Pons (tissue), 1 donor: ENCODE measurements at regions not wholly inside any gene's neighbourhood (a gene's known extent, or its start where the extent isn't known, plus 50 kb on each side); places are given as distances from the start of the nearest gene placed in this dataset.
"Not testable (repeated sequence)": the region's sequence is repeated elsewhere in the genome, so short reads cannot be mapped to it uniquely, and the experiment has no call there.

Experiments
- DNase-seq: peaks from one replicate; pipeline ENCODE4 v3.0.0-alpha.2; 2016; ENCODE audit warnings: low spot score

- no peak for DNase-seq
Measured at GRCh38 chr1:187718527-187718926, 889.8 kb downstream of the PLA2G4A start.

GRCh38 chr1:187721216-187721615 lies 892.5 kb downstream of the PLA2G4A start:
- DNase-seq = no peak

- no peak for DNase-seq
Measured at GRCh38 chr1:187725216-187725615, 896.5 kb downstream of the PLA2G4A start.

- DNase-seq = no peak
Measured at GRCh38 chr1:187733232-187733631, 904.5 kb downstream of the PLA2G4A start.

- no peak for DNase-seq
Measured at GRCh38 chr1:187734427-187734826, 905.7 kb downstream of the PLA2G4A start.

- DNase-seq = no peak
Measured at GRCh38 chr1:187744665-187745064, 915.9 kb downstream of the PLA2G4A start.

- no peak for DNase-seq
Measured at GRCh38 chr1:187755536-187755935, 926.8 kb downstream of the PLA2G4A start.

- not testable (repeated sequence) for DNase-seq
Measured at GRCh38 chr1:187756684-187757083, 927.9 kb downstream of the PLA2G4A start.

- DNase-seq = no peak
Measured at GRCh38 chr1:187759825-187760333, 931.1 kb downstream of the PLA2G4A start.

- no peak for DNase-seq
Measured at GRCh38 chr1:187762118-187762517, 933.4 kb downstream of the PLA2G4A start.

GRCh38 chr1:187763465-187763864 lies 934.7 kb downstream of the PLA2G4A start:
- no peak for DNase-seq

- DNase-seq = no peak
Measured at GRCh38 chr1:187763976-187764375, 935.2 kb downstream of the PLA2G4A start.

GRCh38 chr1:187771396-187771795 lies 942.6 kb downstream of the PLA2G4A start:
- no peak for DNase-seq

GRCh38 chr1:187773168-187773567 lies 944.4 kb downstream of the PLA2G4A start:
- DNase-seq = no peak

- DNase-seq = no peak
Measured at GRCh38 chr1:187787736-187788135, 959.0 kb downstream of the PLA2G4A start.

GRCh38 chr1:187788718-187789117 lies 960.0 kb downstream of the PLA2G4A start:
- DNase-seq = no peak

GRCh38 chr1:187790724-187791123 lies 962.0 kb downstream of the PLA2G4A start:
- DNase-seq = no peak

- no peak for DNase-seq
Measured at GRCh38 chr1:187794561-187794960, 965.8 kb downstream of the PLA2G4A start.

- DNase-seq = no peak
Measured at GRCh38 chr1:187809549-187809948, 980.8 kb downstream of the PLA2G4A start.

- no peak for DNase-seq
Measured at GRCh38 chr1:187816646-187817045, 987.9 kb downstream of the PLA2G4A start.

GRCh38 chr1:187817782-187818181 lies 989.0 kb downstream of the PLA2G4A start:
- no peak for DNase-seq

- no peak for DNase-seq
Measured at GRCh38 chr1:187819086-187819485, 990.3 kb downstream of the PLA2G4A start.

GRCh38 chr1:187836557-187836956 lies 1007.8 kb downstream of the PLA2G4A start:
- DNase-seq = no peak

- no peak for DNase-seq
Measured at GRCh38 chr1:187837787-187838186, 1009.0 kb downstream of the PLA2G4A start.
